HepG2 (cell line): ENCODE measurements at regions not wholly inside any gene's neighbourhood (a gene's known extent, or its start where the extent isn't known, plus 50 kb on each side); places are given as distances from the start of the nearest gene placed in this dataset.

Experiments used
- ARID5B ChIP-seq: IDR thresholded peaks from 2 replicates; pipeline ENCODE4 v1.4.0; 2020; ENCODE audit warnings: mild to moderate bottlenecking, missing genetic modification reagents
- CREM ChIP-seq, 2 experiments: sonication (generic) in 1 of 2; formaldehyde crosslinking in 1 of 2; IDR thresholded peaks; 2 replicates each; pipeline versions ENCODE4 v1.4.0 to v1.6.1; 2016 to 2020; ENCODE audit warnings: antibody characterized with exemption in 1 of 2, mild to moderate bottlenecking in 1 of 2, missing genetic modification reagents in 1 of 2
- DZIP1 ChIP-seq: sonication (generic); formaldehyde crosslinking; IDR thresholded peaks from 2 replicates; pipeline ENCODE4 v1.5.0; 2020; ENCODE audit warnings: mild to moderate bottlenecking, missing genetic modification reagents
- KLF11 ChIP-seq: IDR thresholded peaks from 2 replicates; pipeline ENCODE4 v1.6.1; 2016; ENCODE audit warnings: missing compliant biosample characterization
- MEF2D ChIP-seq: sonication (generic); formaldehyde crosslinking; IDR thresholded peaks from 2 replicates; pipeline ENCODE4 v1.5.1; 2020; ENCODE audit warnings: mild to moderate bottlenecking, missing genetic modification reagents
- ZNF142 ChIP-seq: sonication (generic); formaldehyde crosslinking; IDR thresholded peaks from 2 replicates; pipeline ENCODE4 v1.4.0; 2020; ENCODE audit warnings: missing genetic modification reagents
- ZNF318 ChIP-seq: sonication (generic); formaldehyde crosslinking; IDR thresholded peaks from 2 replicates; pipeline ENCODE4 v1.4.0; 2020; ENCODE audit warnings: mild to moderate bottlenecking, missing genetic modification reagents

GRCh38 chr10:52376694-52377354 is 62.7 kb downstream of the DKK1 start (continued):
- no peak for TF ChIP-seq ZNF142 (CRISPR knock-in tag)
- peak; percentile 53; the same call in 1 of the 2 replicates for TF ChIP-seq ARID5B (CRISPR knock-in tag)
- no peak for TF ChIP-seq ZNF318 (CRISPR knock-in tag)
- TF ChIP-seq KLF11, result no peak
- no peak for TF ChIP-seq DZIP1
- peak; percentile 78 for TF ChIP-seq CREM (IDR thresholded peaks at IDR 0.05)
- no peak for TF ChIP-seq CREM (CRISPR knock-in tag; IDR thresholded peaks at IDR 0.05)
- TF ChIP-seq MEF2D (CRISPR knock-in tag), result no peak
